Uterus (tissue), 2 donors: ENCODE measurements at regions not wholly inside any gene's neighbourhood (a gene's known extent, or its start where the extent isn't known, plus 50 kb on each side); places are given as distances from the start of the nearest gene placed in this dataset.

Experiments used
- CTCF ChIP-seq, 4 experiments: fragments of 200-600 bp in 2 of 4; fragments of 450-650 bp in 2 of 4; sonication (generic) in 2 of 4; IDR thresholded peaks; one replicate each; pipeline ENCODE4 v1.5.1; 2016 to 2019; ENCODE audit warnings: antibody characterized with exemption in 4 of 4, mild to moderate bottlenecking in 2 of 4, moderate library complexity in 1 of 4
- POLR2A ChIP-seq, 2 donors: fragments of 450-650 bp; IDR thresholded peaks; one replicate each; pipeline ENCODE4 v1.6.1; 2016; ENCODE audit warnings: antibody characterized with exemption in 2 of 2, mild to moderate bottlenecking in 1 of 2, moderate library complexity in 1 of 2

GRCh38 chr1:5297180-5297885 is 642.9 kb downstream of the AJAP1 start:
- no peak for TF ChIP-seq CTCF (IDR thresholded peaks at IDR 0.05)
- TF ChIP-seq POLR2A (IDR thresholded peaks at IDR 0.05) = no peak
